CD14-positive monocyte (primary cell): ENCODE measurements at regions not wholly inside any gene's neighbourhood (a gene's known extent, or its start where the extent isn't known, plus 50 kb on each side); places are given as distances from the start of the nearest gene placed in this dataset.

Experiments
- DNase-seq, 3 donors: peaks; one replicate each; pipeline ENCODE4 v3.0.0-alpha.2; 2011 to 2022
- H2AFZ ChIP-seq: 2 replicates; pipeline ENCODE4 v1.6.0; 2012; ENCODE audit warnings: mild to moderate bottlenecking, low read depth, low read length, inconsistent platforms; ENCODE audit not compliant: insufficient read depth, poor library complexity, severe bottlenecking
- H3K27ac ChIP-seq, 2 donors: 1 replicate in 1 of 2; 2 replicates in 1 of 2; pipeline ENCODE4 v1.5.1; 2012 to 2013; ENCODE audit warnings: low read length in 2 of 2, control low read depth in 1 of 2, inconsistent platforms in 1 of 2, low read depth in 1 of 2, mild to moderate bottlenecking in 1 of 2
- H3K27me3 ChIP-seq, 2 donors: one replicate each; pipeline versions ENCODE4 v1.6.0 to v1.6.1; 2011 to 2013; ENCODE audit warnings: low read length in 2 of 2; ENCODE audit not compliant: control insufficient read depth in 2 of 2, insufficient read depth in 2 of 2
- H3K36me3 ChIP-seq, 2 donors: replicated peaks in 1 of 2; 1 replicate in 1 of 2; 2 replicates in 1 of 2; pipeline versions ENCODE4 v1.5.1 to v1.6.1; 2012 to 2013; ENCODE audit warnings: low read length in 2 of 2, control low read depth in 1 of 2, inconsistent platforms in 1 of 2, mild to moderate bottlenecking in 1 of 2; ENCODE audit not compliant: insufficient read depth in 2 of 2, control insufficient read depth in 1 of 2
- H3K4me1 ChIP-seq, 2 donors: 1 replicate in 1 of 2; 2 replicates in 1 of 2; pipeline versions ENCODE4 v1.5.1 to v1.6.1; 2012 to 2013; ENCODE audit warnings: low read length in 2 of 2, control low read depth in 1 of 2, inconsistent platforms in 1 of 2, mild to moderate bottlenecking in 1 of 2, moderate library complexity in 1 of 2; ENCODE audit not compliant: insufficient read depth in 2 of 2, control insufficient read depth in 1 of 2
- H3K4me2 ChIP-seq: replicated peaks from 2 replicates; pipeline ENCODE3; 2012; ENCODE audit warnings: low read length, moderate library complexity, mild to moderate bottlenecking; ENCODE audit not compliant: poor library complexity, severe bottlenecking; ENCODE audit errors: extremely low read depth
- H3K4me3 ChIP-seq, 3 experiments: fragments of 200-600 bp in 1 of 3; sonication (generic) in 1 of 3; replicated peaks in 1 of 3; 1 replicate in 2 of 3; 2 replicates in 1 of 3; pipeline ENCODE4 v1.5.1; 2011 to 2013; ENCODE audit warnings: low read length in 3 of 3, mild to moderate bottlenecking in 3 of 3, control low read depth in 2 of 3, low read depth in 2 of 3, inconsistent platforms in 1 of 3, moderate library complexity in 1 of 3
- H3K79me2 ChIP-seq: 2 replicates; pipeline ENCODE4 v1.6.0; 2012; ENCODE audit warnings: mild to moderate bottlenecking, control low read depth, inconsistent platforms, low read length, moderate library complexity; ENCODE audit not compliant: insufficient read depth
- H3K9ac ChIP-seq: 2 replicates; pipeline ENCODE4 v1.6.0; 2017; ENCODE audit warnings: low read length, mild to moderate bottlenecking; ENCODE audit not compliant: insufficient read depth, poor library complexity, severe bottlenecking
- H3K9me3 ChIP-seq, 2 donors: replicated peaks in 1 of 2; 1 replicate in 1 of 2; 2 replicates in 1 of 2; pipeline versions ENCODE4 v1.5.1 to v1.6.1; 2012 to 2013; ENCODE audit warnings: low read length in 2 of 2, control low read depth in 1 of 2; ENCODE audit not compliant: control insufficient read depth in 1 of 2, insufficient read depth in 1 of 2
- H4K20me1 ChIP-seq: 2 replicates; pipeline ENCODE4 v1.6.0; 2012; ENCODE audit warnings: mild to moderate bottlenecking, low read length, control low read depth, moderate library complexity; ENCODE audit not compliant: insufficient read depth
- H3K27ac Mint-ChIP-seq, 7 donors: one replicate each; pipeline ENCODE4 v1.8.0; 2020; ENCODE audit warnings: mild to moderate bottlenecking in 7 of 7, mixed read lengths in 7 of 7, moderate library complexity in 6 of 7, inconsistent platforms in 2 of 7
- H3K27me3 Mint-ChIP-seq, 3 donors: one replicate each; pipeline ENCODE4 v1.8.0; 2021 to 2022; ENCODE audit warnings: low read depth in 3 of 3, mild to moderate bottlenecking in 3 of 3, mixed read lengths in 3 of 3, moderate library complexity in 3 of 3, inconsistent platforms in 1 of 3
- H3K36me3 Mint-ChIP-seq, 2 donors: one replicate each; pipeline ENCODE4 v1.8.0; 2020; ENCODE audit warnings: mixed read lengths in 2 of 2, inconsistent platforms in 1 of 2, mild to moderate bottlenecking in 1 of 2
- H3K4me1 Mint-ChIP-seq: one replicate; pipeline ENCODE4 v1.8.0; 2020; ENCODE audit warnings: mild to moderate bottlenecking, mixed read lengths
- H3K4me3 Mint-ChIP-seq, 2 donors: one replicate each; pipeline ENCODE4 v1.8.0; 2020; ENCODE audit warnings: mild to moderate bottlenecking in 2 of 2, mixed read lengths in 2 of 2, moderate library complexity in 1 of 2
- H3K9me3 Mint-ChIP-seq, 7 donors: one replicate each; pipeline ENCODE4 v1.8.0; 2020 to 2022; ENCODE audit warnings: mixed read lengths in 7 of 7, mild to moderate bottlenecking in 6 of 7, moderate library complexity in 6 of 7, inconsistent platforms in 2 of 7
- CTCF ChIP-seq: fragments of 200-600 bp; IDR thresholded peaks from one replicate; pipeline ENCODE4 v1.8.0; 2022; ENCODE audit warnings: antibody characterized with exemption, mild to moderate bottlenecking
- WGBS: methylation state at CpG from one replicate; pipeline ENCODE4 v1.1.5; 2013; ENCODE audit warnings: missing lambda C conversion rate; ENCODE audit not compliant: insufficient coverage; 5-methylcytosine and 5-hydroxymethylcytosine counted together
- intact Hi-C, 2 donors: fragments of 100-400 bp; cut with micrococcal nuclease; formaldehyde crosslinking; loops; one replicate each; pipeline versions ENCODE4 v1.15.0 to v1.15.1; 2023

DNA sequence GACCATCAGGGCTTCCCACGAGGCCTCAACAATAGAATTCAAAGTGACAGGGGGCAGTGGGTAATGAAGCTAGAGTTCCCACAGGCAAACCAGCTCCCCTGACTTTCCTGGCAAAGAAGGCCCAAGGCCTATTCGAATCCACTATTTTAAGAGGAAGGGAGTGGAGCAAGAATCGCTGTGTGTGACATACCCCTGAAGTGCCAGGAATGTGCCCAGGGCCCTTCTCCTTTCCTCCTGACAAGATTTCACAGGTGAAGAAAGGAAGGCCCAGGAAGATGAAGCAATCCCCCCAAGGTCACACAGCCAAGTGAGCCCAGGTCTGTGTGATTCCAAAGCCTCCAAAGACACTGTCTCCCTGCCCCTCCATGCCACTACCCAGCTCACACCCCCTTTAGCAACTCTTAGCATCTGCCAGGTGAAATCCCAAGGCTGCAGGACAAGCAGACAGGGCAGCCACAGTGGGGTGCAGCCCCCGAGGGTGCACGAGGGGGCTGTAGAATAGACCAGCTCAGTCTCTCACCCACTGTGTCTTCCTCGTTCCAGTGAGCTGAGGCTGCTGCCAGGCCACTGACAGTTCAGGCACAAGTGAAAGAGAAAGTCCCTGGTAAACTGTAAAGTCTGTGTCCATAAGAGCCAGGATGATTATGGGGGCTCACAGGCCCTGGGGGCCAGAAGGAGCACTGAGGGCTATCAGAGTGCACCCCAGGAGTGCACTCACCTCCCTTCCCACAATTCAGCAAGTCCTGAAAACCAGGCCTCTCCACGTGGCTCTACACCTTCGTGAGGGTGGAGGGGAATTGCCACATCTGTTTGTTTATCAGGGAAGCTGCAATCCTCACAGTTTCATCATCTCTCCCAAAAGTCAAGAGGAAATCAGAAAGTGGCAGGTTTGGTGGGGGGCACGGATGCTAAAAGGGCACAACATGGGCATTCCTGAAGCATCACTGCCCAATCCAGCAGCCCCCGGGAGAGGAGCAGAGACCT, 70.8 kb upstream of the ZMIZ1 start:
- Histone ChIP-seq H3K27ac (no peak overlapping the region), H3K36me3 (no peaks in the 10 kb centered on the region), H3K4me2 (peak overlapping the region; percentile 53), H3K27me3 (no peaks in the 10 kb centered on the region), H3K4me1 (peaks cover 8 to 20% of the 10 kb centered on the region in 2 donors), H2AFZ (peak overlapping the region; percentile 48), H3K9ac (no peak overlapping the region), H3K4me3 (peak overlapping the region in 1 of 3 experiments; percentile 42), H3K9me3 (no peaks in the 10 kb centered on the region), H3K79me2 (no peaks in the 10 kb centered on the region), H4K20me1 (no peaks in the 10 kb centered on the region)
- Mint-ChIP-seq H3K27ac (peak overlapping the region in 4 of 7 donors; percentile 24 to 43 (median 39)), H3K36me3 (no peaks in the 10 kb centered on the region), H3K9me3 (peaks cover 0 to 3% (median 0%) of the 10 kb centered on the region in 7 donors), H3K27me3 (peaks cover 5 to 10% (median 7%) of the 10 kb centered on the region in 3 donors), H3K4me3 (peak overlapping the region in 1 of 2 donors; percentile 62), H3K4me1 (peaks cover 19% of the 10 kb centered on the region)
- peak in 1 of 3 donors; percentile 11 for DNase-seq
- intact Hi-C loops: no loop called here
- no peak for TF ChIP-seq CTCF
- WGBS: 40% methylated on average over 6 of the region's 10 CpGs

DNA sequence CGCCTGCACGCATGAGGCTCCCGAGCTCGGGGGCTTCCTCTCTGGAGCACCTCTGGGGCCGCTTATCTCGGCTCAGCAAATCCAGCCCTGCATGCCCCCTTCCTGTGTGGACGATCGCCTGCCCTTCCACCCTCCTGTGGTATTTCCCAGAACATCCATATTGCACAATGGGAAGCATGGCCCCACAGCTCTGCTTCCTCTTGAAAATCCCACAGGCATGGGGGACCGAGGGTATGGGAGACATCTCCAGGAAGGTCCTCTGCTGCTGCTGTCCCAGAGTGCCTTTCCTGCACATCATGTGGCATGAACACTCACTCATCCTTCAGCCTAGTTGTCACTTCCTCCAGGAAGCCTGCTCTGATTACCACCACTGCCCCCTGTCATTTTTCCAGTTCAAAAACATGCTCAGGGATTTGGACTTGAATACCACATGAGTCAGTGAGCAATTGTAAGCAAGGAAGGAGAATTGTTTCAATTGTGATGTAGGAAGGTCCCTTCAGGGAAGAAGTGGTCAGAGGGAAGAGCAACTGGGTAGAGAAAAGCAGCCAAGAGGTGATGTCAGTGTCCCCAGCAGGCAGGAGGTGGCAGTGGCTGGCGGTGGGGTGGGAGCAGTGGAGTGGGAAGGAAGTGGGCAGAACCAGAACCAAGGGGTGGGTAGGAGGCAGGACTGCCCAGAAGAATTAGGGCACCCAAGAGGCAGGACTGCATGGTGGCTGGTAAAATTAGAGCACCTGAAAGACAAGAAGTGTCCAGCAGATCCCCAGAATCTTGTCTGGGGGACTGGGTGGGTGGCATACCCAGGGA, 67.5 kb upstream of the ZMIZ1 start:
- H3K4me1 Mint-ChIP-seq: peaks cover 19% of the 10 kb centered on the region
- H3K27ac ChIP-seq: no peak overlapping the region
- no peaks in the 10 kb centered on the region for H3K79me2 ChIP-seq
- H3K4me2 ChIP-seq: no peak overlapping the region
- no peak overlapping the region for H3K4me3 ChIP-seq
- no peaks in the 10 kb centered on the region for H4K20me1 ChIP-seq
- 5% methylated on average over 10 of the region's 10 CpGs for WGBS
- peak overlapping the region in 4 of 7 donors; percentile 17 to 72 (median 44) for H3K27ac Mint-ChIP-seq
- no peaks in the 10 kb centered on the region for H3K36me3 ChIP-seq
- H3K27me3 Mint-ChIP-seq: peaks cover 1 to 7% (median 6%) of the 10 kb centered on the region in 3 donors
- H3K4me1 ChIP-seq: peaks cover 8 to 20% of the 10 kb centered on the region in 2 donors
- H3K9me3 ChIP-seq: no peaks in the 10 kb centered on the region
- TF ChIP-seq CTCF: no peak
- peaks cover 0 to 3% (median 0%) of the 10 kb centered on the region in 7 donors for H3K9me3 Mint-ChIP-seq
- DNase-seq: peak; percentile 44 to 85 (median 47)
- H3K27me3 ChIP-seq: no peaks in the 10 kb centered on the region
- H2AFZ ChIP-seq: no peak overlapping the region
- peak overlapping the region in 1 of 2 donors; percentile 20 for H3K4me3 Mint-ChIP-seq
- intact Hi-C loops: no loop called here
- no peaks in the 10 kb centered on the region for H3K36me3 Mint-ChIP-seq
- no peak overlapping the region for H3K9ac ChIP-seq
